ENCODE measurements at regions not wholly inside any gene's neighbourhood (a gene's known extent, or its start where the extent isn't known, plus 50 kb on each side); places are given as distances from the start of the nearest gene placed in this dataset.

GRCh38 chrX:42902513-42902912 lies 124.5 kb upstream of the PPP1R2C start:
- DNase-seq = no peak
- Histone ChIP-seq H3K36me3 (replicated peaks) (no peaks in the 10 kb centered on the region), H3K27me3 (replicated peaks) (no peaks in the 10 kb centered on the region), H3K4me3 (ENCODE audit: low read depth, low read length) (no peak overlapping the region), H3K27ac (no peak overlapping the region)
- no peak for TF ChIP-seq CTCF (IDR thresholded peaks at IDR 0.05; ENCODE audit: low read depth, low read length, missing control alignments)
- in situ Hi-C loops (cut with HindIII; ENCODE audit: low pct_ligation_motif_present, low sequenced_read_pairs) = no loop called here

GRCh38 chrX:42920752-42921151 lies 142.8 kb upstream of the PPP1R2C start:
- no peak for TF ChIP-seq CTCF (IDR thresholded peaks at IDR 0.05; ENCODE audit: low read depth, low read length, missing control alignments)
- no peaks in the 10 kb centered on the region for H3K36me3 ChIP-seq (replicated peaks)
- in situ Hi-C loops (cut with HindIII; ENCODE audit: low pct_ligation_motif_present, low sequenced_read_pairs) = no loop called here
- H3K27ac ChIP-seq = no peak overlapping the region
- H3K27me3 ChIP-seq (replicated peaks) = no peaks in the 10 kb centered on the region
- no peak for DNase-seq
- H3K4me3 ChIP-seq (ENCODE audit: low read depth, low read length) = no peak overlapping the region

GRCh38 chrX:42930071-42930470 lies 152.1 kb upstream of the PPP1R2C start:
- no peaks in the 10 kb centered on the region for H3K36me3 ChIP-seq (replicated peaks)
- no peak overlapping the region for H3K4me3 ChIP-seq (ENCODE audit: low read depth, low read length)
- H3K27ac ChIP-seq = no peak overlapping the region
- no peaks in the 10 kb centered on the region for H3K27me3 ChIP-seq (replicated peaks)
- TF ChIP-seq CTCF (IDR thresholded peaks at IDR 0.05; ENCODE audit: low read depth, low read length, missing control alignments) = no peak
- DNase-seq = no peak
- in situ Hi-C loops (cut with HindIII; ENCODE audit: low pct_ligation_motif_present, low sequenced_read_pairs) = no loop called here

GRCh38 chrX:42930951-42931350 lies 153.0 kb upstream of the PPP1R2C start:
- no peak for TF ChIP-seq CTCF (IDR thresholded peaks at IDR 0.05; ENCODE audit: low read depth, low read length, missing control alignments)
- Histone ChIP-seq H3K27ac (no peak overlapping the region), H3K27me3 (replicated peaks) (no peaks in the 10 kb centered on the region), H3K4me3 (ENCODE audit: low read depth, low read length) (no peak overlapping the region), H3K36me3 (replicated peaks) (no peaks in the 10 kb centered on the region)
- in situ Hi-C loops (cut with HindIII; ENCODE audit: low pct_ligation_motif_present, low sequenced_read_pairs) = no loop called here
- DNase-seq = no peak

GRCh38 chrX:42933187-42933586 lies 155.2 kb upstream of the PPP1R2C start:
- Histone ChIP-seq H3K4me3 (ENCODE audit: low read depth, low read length) (no peak overlapping the region), H3K27me3 (replicated peaks) (no peaks in the 10 kb centered on the region), H3K36me3 (replicated peaks) (no peaks in the 10 kb centered on the region), H3K27ac (no peak overlapping the region)
- in situ Hi-C loops (cut with HindIII; ENCODE audit: low pct_ligation_motif_present, low sequenced_read_pairs) = no loop called here
- no peak for DNase-seq
- no peak for TF ChIP-seq CTCF (IDR thresholded peaks at IDR 0.05; ENCODE audit: low read depth, low read length, missing control alignments)

- H3K36me3 ChIP-seq (replicated peaks) = no peaks in the 10 kb centered on the region
- no peaks in the 10 kb centered on the region for H3K27me3 ChIP-seq (replicated peaks)
- H3K27ac ChIP-seq = no peak overlapping the region
- H3K4me3 ChIP-seq (ENCODE audit: low read depth, low read length) = no peak overlapping the region
- in situ Hi-C loops (cut with HindIII; ENCODE audit: low pct_ligation_motif_present, low sequenced_read_pairs) = no loop called here
- no peak for TF ChIP-seq CTCF (IDR thresholded peaks at IDR 0.05; ENCODE audit: low read depth, low read length, missing control alignments)
- no peak for DNase-seq
Observed at GRCh38 chrX:42934020-42934726, 156.2 kb upstream of the PPP1R2C start.
